GM12891 (cell line): ENCODE measurements at regions not wholly inside any gene's neighbourhood (a gene's known extent, or its start where the extent isn't known, plus 50 kb on each side); places are given as distances from the start of the nearest gene placed in this dataset.

Experiments used
- DNase-seq: peaks from one replicate; pipeline ENCODE4 v3.0.0; 2011; ENCODE audit warnings: low spot score; ENCODE audit not compliant: insufficient read length
- FAIRE-seq: peaks from 2 replicates; lab custom pipeline; 2011; peaks lifted over from hg19 to GRCh38; lab: Jason Lieb, UNC
- PAX5 ChIP-seq: IDR thresholded peaks from 2 replicates; pipeline ENCODE4 v1.6.1; 2011; ENCODE audit warnings: low read length, moderate library complexity, mild to moderate bottlenecking; ENCODE audit not compliant: insufficient read depth, severe bottlenecking
- POLR2A ChIP-seq: IDR thresholded peaks from 2 replicates; pipeline ENCODE4 v1.6.1; 2011; ENCODE audit warnings: low read depth, low read length, control low read depth
- POLR2AphosphoS5 ChIP-seq: IDR thresholded peaks from 2 replicates; pipeline ENCODE4 v1.6.1; 2011; ENCODE audit warnings: low read depth, low read length, control low read depth
- POU2F2 ChIP-seq: IDR thresholded peaks from 2 replicates; pipeline ENCODE4 v1.6.1; 2011; ENCODE audit warnings: low read depth, mild to moderate bottlenecking, control low read depth, low read length, moderate library complexity
- SPI1 ChIP-seq: IDR thresholded peaks from 2 replicates; pipeline ENCODE4 v1.6.1; 2011; ENCODE audit warnings: low read depth, low read length, control low read depth
- TAF1 ChIP-seq: IDR thresholded peaks from 2 replicates; pipeline ENCODE4 v1.6.1; 2011; ENCODE audit warnings: low read depth, low read length, control low read depth

DNA sequence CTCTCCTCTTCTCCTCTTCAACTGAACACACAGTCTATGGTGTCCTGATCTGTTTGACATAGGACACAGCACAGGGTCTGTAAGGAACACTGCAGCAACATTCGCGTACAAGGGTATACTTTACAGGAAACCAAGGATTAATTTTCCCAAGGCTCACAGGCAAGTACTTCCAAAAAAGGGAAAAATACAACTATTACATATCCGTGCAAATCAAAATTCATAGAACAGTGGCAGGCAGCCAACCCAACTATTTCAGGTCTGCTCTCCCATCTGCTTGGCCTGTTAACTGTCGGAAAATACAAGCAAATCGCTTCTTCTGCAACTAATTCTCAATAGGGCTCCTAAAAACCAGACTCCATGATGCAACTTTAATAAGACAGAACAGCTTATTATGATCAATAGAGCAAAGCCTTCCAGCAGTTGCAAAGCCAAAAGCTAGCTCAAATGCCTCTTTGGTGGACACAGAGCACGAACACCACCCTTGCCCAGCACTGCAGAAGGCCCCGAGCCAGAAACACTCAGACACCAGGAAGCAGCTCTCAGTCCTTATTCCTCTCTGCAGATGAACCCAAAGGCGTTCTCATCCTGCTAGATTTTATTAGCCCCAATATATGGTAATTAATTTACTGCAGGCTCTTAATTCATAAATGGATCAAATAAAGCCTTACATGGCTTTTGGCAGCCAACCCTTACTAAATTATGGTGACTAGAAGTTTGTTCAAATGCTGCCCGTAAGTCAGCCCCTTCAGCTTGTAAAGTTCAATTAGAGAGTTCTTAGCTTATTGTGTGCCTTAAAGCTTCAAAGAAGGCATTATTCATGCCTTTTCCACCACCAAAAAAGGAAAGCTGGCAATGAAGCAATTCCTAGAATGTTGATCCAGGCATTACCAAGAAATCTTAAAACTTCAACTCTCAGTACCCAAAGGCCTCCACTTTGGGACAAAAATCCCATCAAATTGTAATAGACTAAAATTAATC lies 68.8 kb downstream of the ZNF608 start:
- no peak for TF ChIP-seq POU2F2
- no peak for TF ChIP-seq POLR2AphosphoS5
- TF ChIP-seq TAF1, result no peak
- no peak for TF ChIP-seq POLR2A
- no peak for TF ChIP-seq SPI1
- no peak for TF ChIP-seq PAX5
- FAIRE-seq, result no peak
- no peak for DNase-seq

- DNase-seq, result no peak
- no peak for FAIRE-seq
Observed at GRCh38 chr5:124675931-124676846, 70.2 kb downstream of the ZNF608 start.

DNA sequence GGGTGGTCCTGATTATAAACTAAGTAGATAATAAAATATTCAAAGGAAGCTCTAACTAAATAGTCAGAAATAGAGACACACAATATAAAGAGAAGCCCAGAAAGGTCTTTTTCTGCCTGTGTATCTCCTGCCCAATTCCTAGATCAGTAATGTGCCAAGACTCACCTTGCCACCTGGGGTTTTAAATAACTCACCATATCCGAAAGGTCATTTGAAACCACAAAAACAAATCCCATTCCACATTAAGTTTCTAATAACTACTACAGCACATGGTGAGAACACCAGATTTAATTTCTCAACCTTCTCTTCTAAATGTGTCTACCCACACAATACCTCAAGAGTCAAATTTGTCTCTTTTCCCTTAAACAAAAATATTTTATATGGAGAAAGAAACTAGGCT lies 75.2 kb downstream of the ZNF608 start:
- no peak for FAIRE-seq
- TF ChIP-seq TAF1, result no peak
- TF ChIP-seq POLR2A, result no peak
- TF ChIP-seq SPI1, result no peak
- TF ChIP-seq POLR2AphosphoS5, result no peak
- no peak for TF ChIP-seq POU2F2
- no peak for DNase-seq

More at GRCh38 chr5:124675931-124676846, 70.2 kb downstream of the ZNF608 start:
- TF ChIP-seq SPI1 (no peak), POLR2AphosphoS5 (no peak), POLR2A (no peak)

- no peak for TF ChIP-seq TAF1
- no peak for TF ChIP-seq PAX5
- no peak for TF ChIP-seq POLR2AphosphoS5
- no peak for TF ChIP-seq SPI1
- TF ChIP-seq POU2F2, result no peak
- TF ChIP-seq POLR2A, result no peak
- DNase-seq (no peak), FAIRE-seq (no peak)
Observed at GRCh38 chr5:124670722-124671184, 75.7 kb downstream of the ZNF608 start.

GRCh38 chr5:124669956-124670721 lies 76.3 kb downstream of the ZNF608 start:
- TF ChIP-seq POLR2A, result no peak
- FAIRE-seq (no peak), DNase-seq (no peak)

DNA sequence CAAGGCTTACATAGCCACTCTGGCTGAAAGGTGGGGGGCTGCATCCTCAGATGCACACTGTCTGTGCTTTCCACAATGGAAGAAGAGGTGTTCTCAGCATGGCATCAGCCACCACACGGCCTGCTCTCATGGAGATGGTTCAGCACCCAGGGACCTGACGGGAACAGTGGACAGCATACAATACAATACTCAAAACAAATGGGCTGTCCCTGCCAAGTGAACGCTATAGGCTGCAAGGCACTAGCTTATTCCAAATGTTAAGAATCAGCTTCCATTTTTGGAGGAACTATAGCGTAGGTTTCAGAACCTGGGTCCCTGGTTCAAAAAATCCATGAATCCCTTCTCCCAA lies 77.2 kb downstream of the ZNF608 start:
- TF ChIP-seq TAF1 (no peak), SPI1 (no peak), POU2F2 (no peak), POLR2AphosphoS5 (no peak), PAX5 (no peak), POLR2A (no peak)
- FAIRE-seq (no peak), DNase-seq (no peak)

GRCh38 chr5:124668353-124669299 lies 77.8 kb downstream of the ZNF608 start:
- DNase-seq (no peak), FAIRE-seq (no peak)
- TF ChIP-seq SPI1 (no peak), TAF1 (no peak), PAX5 (no peak), POU2F2 (no peak), POLR2A (no peak), POLR2AphosphoS5 (no peak)

DNA sequence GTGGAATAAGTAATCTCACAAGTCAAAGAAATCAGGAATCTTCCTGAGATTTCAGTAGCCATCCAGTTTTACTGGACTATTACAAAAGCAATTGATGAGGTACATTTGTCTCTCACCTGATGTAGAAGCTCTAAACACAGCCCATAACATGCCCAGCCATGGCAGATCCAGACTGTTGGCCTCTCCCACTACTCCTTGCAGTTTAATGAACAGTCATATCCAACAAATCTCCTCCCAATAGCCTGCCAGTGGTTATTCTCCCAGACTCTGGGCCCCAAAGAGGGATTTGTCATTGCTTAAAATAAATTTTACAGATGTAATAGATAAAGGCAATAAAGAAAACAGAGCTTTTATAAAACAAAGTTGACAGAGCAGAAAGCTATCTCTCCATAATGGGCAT lies 80.8 kb downstream of the ZNF608 start:
- no peak for FAIRE-seq
- no peak for TF ChIP-seq POLR2A
- TF ChIP-seq POU2F2, result no peak
- TF ChIP-seq PAX5, result no peak
- TF ChIP-seq TAF1, result no peak
- no peak for TF ChIP-seq SPI1
- no peak for TF ChIP-seq POLR2AphosphoS5
- DNase-seq, result no peak

- TF ChIP-seq TAF1, result no peak
- no peak for TF ChIP-seq PAX5
- TF ChIP-seq POLR2AphosphoS5, result no peak
- TF ChIP-seq SPI1, result no peak
- TF ChIP-seq POU2F2, result no peak
- no peak for TF ChIP-seq POLR2A
- DNase-seq, result no peak
- FAIRE-seq, result no peak
Observed at GRCh38 chr5:124665035-124665434, 81.4 kb downstream of the ZNF608 start.
